NCI-H345 treated with DMSO at 0.1 percent for 48 hours (cell line): ENCODE measurements at regions not wholly inside any gene's neighbourhood (a gene's known extent, or its start where the extent isn't known, plus 50 kb on each side); places are given as distances from the start of the nearest gene placed in this dataset.

Experiments
- DNase-seq: peaks from one replicate; lab custom pipeline; 2025; ENCODE audit not compliant: unreplicated experiment; lab: John Stamatoyannopoulos, UW

- no peak for DNase-seq
Measured at GRCh38 chr16:80309178-80309577, 231.6 kb upstream of the DYNLRB2 start.

- no peak for DNase-seq
Measured at GRCh38 chr16:80305410-80305809, 235.4 kb upstream of the DYNLRB2 start.

GRCh38 chr16:80303691-80304090 is 237.1 kb upstream of the DYNLRB2 start:
- DNase-seq: no peak

- DNase-seq: no peak
Measured at GRCh38 chr16:80300876-80301275, 239.9 kb upstream of the DYNLRB2 start.

GRCh38 chr16:80300456-80300855 is 240.3 kb upstream of the DYNLRB2 start:
- DNase-seq: no peak

- DNase-seq: no peak
Measured at GRCh38 chr16:80299416-80299815, 241.4 kb upstream of the DYNLRB2 start.

- no peak for DNase-seq
Measured at GRCh38 chr16:80298676-80299075, 242.1 kb upstream of the DYNLRB2 start.

- no peak for DNase-seq
Measured at GRCh38 chr16:80296034-80296433, 244.8 kb upstream of the DYNLRB2 start.

- no peak for DNase-seq
Measured at GRCh38 chr16:80294172-80294571, 246.6 kb upstream of the DYNLRB2 start.

- DNase-seq: no peak
Measured at GRCh38 chr16:80288616-80289015, 252.2 kb upstream of the DYNLRB2 start.

- no peak for DNase-seq
Measured at GRCh38 chr16:80287674-80288073, 253.1 kb upstream of the DYNLRB2 start.

GRCh38 chr16:80285104-80285503 is 255.7 kb upstream of the DYNLRB2 start:
- no peak for DNase-seq

- no peak for DNase-seq
Measured at GRCh38 chr16:80283466-80284392, 257.1 kb upstream of the DYNLRB2 start.

- no peak for DNase-seq
Measured at GRCh38 chr16:80280557-80280956, 260.2 kb upstream of the DYNLRB2 start.

- DNase-seq: no peak
Measured at GRCh38 chr16:80279656-80280055, 261.1 kb upstream of the DYNLRB2 start.

- no peak for DNase-seq
Measured at GRCh38 chr16:80277182-80277581, 263.6 kb upstream of the DYNLRB2 start.

GRCh38 chr16:80274576-80275191 is 266.1 kb upstream of the DYNLRB2 start:
- no peak for DNase-seq

- no peak for DNase-seq
Measured at GRCh38 chr16:80273635-80274538, 266.9 kb upstream of the DYNLRB2 start.

GRCh38 chr16:80265624-80266306 is 275.0 kb upstream of the DYNLRB2 start:
- DNase-seq: no peak

- no peak for DNase-seq
Measured at GRCh38 chr16:80263848-80264694, 276.7 kb upstream of the DYNLRB2 start.
